NCI-H1048 (cell line): ENCODE measurements at regions not wholly inside any gene's neighbourhood (a gene's known extent, or its start where the extent isn't known, plus 50 kb on each side); places are given as distances from the start of the nearest gene placed in this dataset.
"Not testable (repeated sequence)": the region's sequence is repeated elsewhere in the genome, so short reads cannot be mapped to it uniquely, and the experiment has no call there.

Source experiments
- DNase-seq: peaks from one replicate; lab custom pipeline; 2025; lab: John Stamatoyannopoulos, UW

- DNase-seq: no peak
These were observed 783.1 kb downstream of the GBE1 start for GRCh38 chr3:80978216-80978969.

GRCh38 chr3:80970292-80970691 is 791.2 kb downstream of the GBE1 start:
- DNase-seq: no peak

- no peak for DNase-seq
These were observed 831.9 kb downstream of the GBE1 start for GRCh38 chr3:80929576-80929975.

- DNase-seq: no peak
These were observed 846.6 kb downstream of the GBE1 start for GRCh38 chr3:80914854-80915253.

- no peak for DNase-seq
These were observed 863.2 kb downstream of the GBE1 start for GRCh38 chr3:80898211-80898610.

- DNase-seq: not testable (repeated sequence)
These were observed 864.4 kb downstream of the GBE1 start for GRCh38 chr3:80897005-80897404.

- no peak for DNase-seq
These were observed 870.9 kb downstream of the GBE1 start for GRCh38 chr3:80890571-80890970.

DNA sequence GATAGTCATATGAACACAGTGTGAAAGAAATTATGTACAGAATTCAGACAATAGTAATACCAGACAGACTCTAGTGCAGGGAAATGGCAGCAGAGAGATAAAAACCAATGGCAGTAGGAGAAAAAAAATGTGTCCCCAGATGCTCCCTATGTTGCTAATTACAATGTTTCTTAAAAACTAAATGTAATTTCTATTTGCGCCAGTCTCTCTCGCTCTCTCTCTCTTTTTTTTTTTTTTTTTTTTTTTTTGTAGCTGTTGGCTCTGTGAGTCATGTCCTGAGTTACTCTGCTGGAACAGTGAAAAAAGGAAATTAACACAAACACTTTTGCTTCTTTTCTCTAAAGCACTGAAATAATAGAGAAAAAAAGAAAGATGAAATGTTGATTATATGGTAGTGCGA is 871.9 kb downstream of the GBE1 start:
- no peak for DNase-seq

- no peak for DNase-seq
These were observed 890.9 kb downstream of the GBE1 start for GRCh38 chr3:80870476-80871041.

GRCh38 chr3:80855482-80855881 is 906.0 kb downstream of the GBE1 start:
- DNase-seq: no peak

DNA sequence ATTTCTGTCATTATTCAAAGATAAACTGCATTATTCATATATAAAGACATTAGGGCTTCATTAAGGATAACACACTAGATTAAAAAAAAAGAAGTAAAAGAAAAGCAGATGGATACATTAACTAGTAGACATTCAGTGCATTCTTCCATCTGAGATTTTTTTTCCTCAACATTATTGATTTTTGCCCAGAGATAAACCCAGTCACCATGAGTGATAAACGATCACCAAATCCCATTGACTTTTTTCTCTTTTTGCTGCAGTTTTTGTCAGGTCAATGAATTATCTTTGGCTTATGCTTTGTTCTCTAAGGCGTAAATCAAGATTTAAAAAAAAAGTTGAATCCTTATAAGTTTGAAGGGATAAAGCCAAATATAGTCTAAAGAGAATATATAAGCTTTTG is 925.0 kb downstream of the GBE1 start:
- no peak for DNase-seq

DNA sequence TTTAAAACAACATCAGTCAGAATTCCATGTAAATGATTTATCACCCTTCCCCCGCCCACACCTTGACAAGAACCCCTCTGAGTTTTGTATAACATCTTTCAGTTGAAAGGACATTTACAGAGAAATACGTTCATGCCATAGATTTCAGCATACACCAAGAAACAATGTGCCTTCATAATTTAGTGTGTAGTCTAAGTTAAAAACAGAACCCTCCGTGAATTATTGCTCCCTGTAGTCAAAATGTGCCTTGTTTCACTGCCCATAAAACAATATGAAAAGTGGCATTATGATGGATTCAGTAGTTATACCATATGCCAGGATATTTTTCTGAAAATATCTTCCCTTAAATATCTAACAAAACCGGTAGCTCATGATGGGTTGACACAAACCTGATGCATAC is 953.9 kb downstream of the GBE1 start:
- no peak for DNase-seq

- no peak for DNase-seq
These were observed 954.8 kb downstream of the GBE1 start for GRCh38 chr3:80806673-80807072.

DNA sequence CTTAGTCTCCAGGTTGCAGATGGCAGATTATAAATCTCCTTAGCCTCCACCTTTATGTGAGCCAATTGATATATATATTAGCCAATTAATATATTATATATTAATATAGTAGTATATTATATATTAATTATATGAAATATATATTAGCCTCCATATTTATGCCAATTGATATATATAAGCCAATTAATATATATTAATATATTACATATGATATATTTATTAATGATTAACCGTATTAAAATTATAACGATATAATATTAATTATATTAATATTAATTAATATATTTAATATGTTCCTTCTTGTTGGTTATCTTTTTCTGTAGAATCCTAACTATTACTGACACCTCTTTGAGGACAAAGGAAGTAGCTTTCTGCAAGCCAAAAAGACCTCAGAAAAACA is 972.5 kb downstream of the GBE1 start:
- no peak for DNase-seq

DNA sequence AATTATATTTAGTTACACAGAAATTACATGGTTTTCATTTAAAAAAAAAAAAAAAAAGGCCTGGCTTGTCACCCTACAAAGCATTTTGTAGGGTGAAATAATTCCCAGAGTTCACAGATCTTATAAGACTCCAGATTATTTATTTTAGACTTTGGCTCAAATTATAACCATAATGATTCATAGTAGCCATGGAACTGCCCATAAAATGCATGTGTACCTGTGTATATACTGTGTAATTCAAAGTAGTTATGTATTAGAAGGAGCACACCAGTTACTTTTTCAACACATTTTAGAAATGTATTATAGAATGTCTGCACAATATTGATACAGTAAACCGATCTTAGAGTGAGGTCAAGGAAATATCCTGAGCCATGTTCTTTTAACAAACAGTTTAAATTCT is 975.6 kb downstream of the GBE1 start:
- DNase-seq: no peak

GRCh38 chr3:80785475-80785874 is 976.0 kb downstream of the GBE1 start:
- DNase-seq: no peak

GRCh38 chr3:80771085-80771484 is 990.4 kb downstream of the GBE1 start:
- no peak for DNase-seq

DNA sequence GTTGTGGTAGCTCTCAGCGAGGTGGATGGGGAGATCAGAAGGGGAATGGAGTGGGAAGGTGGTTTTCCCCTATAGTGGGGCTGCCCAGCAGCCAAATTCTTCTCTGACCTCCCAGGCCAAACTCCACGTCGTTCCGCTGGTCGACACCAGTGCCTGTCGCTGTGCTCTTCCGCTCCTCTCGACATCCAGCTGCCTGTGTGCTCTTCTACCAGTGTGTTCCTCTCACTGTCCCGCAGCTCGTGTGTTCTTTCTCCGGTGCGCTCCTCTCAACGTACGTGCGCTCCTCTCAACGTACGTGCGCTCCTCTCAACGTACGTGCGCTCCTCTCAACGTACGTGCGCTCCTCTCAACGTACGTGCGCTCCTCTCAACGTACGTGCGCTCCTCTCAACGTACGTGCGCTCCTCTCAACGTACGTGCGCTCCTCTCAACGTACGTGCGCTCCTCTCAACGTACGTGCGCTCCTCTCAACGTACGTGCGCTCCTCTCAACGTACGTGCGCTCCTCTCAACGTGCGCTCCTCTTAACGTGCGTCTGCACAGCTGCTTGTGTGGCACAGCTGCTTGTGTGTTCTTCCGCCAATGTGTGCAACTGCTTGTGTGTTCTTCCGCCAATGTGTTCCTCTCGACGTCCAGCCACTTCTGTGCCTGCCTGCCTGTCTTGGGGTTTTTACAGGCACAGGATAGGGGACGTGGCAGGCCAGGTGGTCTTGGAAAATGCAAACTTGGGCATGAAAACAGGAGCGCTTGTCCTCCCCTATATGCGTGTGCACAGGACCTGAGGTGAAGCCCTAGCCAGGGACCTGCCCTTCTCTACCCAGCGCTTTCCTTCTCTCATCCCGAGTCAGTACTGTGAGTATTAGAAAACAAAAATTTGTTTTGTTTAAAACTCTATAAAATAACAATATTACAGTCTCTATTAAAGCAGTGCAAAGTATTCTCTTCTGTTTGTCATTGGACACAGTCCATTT is 991.1 kb downstream of the GBE1 start:
- no peak for DNase-seq

DNA sequence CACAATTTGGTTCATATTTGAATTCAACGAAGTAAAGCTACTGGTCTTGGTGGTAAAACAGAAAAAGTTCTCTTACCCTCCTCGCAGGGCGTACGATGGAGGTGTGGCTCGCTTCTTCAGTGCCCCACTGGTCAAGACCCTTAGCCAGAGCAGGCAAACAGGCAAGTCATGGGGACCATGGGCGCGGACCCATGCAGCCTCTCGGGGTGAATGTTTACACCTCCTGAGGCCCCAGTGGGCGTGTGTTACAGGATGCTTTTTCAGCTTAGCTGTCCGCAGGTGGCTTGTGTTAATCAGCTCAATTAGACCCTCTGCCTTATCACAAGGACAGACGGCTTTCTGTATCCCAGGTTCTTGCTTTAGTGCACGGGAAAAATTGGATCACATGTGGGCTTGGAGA is 991.8 kb downstream of the GBE1 start:
- no peak for DNase-seq

DNA sequence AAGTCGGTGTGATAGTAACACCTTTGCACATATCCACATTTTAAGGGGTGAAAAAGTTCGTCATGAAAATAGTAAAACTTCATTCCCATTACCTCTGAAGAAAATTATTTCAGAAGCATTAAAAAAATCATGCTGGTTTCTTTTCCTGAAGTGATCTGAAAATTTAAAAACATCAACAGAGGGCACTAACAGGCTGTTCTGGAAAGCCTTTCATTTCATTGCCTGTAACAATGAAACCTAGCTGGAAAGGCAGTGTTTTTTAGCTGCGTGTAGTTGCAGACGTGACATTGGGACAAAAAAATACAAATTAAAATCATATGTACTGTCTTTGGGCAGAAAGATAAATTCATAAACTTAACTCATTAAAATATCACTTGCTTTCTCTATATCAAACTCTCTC is 993.8 kb downstream of the GBE1 start:
- DNase-seq: no peak

DNA sequence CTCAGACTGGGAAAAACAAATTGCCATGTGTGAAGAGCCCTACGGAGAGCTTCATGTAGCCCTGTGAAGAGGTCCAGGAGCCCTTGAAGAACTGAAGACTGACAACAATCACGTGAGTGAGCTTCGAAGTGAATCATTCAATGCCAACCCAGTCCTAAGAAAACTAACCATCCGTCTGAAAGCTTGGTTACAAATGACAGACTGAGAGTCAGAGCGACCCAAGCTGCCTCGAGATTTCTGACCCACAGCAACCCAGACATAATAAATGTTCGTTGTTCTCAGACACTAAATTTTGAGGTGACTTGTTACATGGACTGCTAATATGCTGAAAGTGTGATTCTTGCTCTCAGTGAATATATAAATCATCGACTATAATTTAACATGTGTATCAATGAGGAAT is 987.2 kb upstream of the ROBO1 start:
- DNase-seq: no peak

DNA sequence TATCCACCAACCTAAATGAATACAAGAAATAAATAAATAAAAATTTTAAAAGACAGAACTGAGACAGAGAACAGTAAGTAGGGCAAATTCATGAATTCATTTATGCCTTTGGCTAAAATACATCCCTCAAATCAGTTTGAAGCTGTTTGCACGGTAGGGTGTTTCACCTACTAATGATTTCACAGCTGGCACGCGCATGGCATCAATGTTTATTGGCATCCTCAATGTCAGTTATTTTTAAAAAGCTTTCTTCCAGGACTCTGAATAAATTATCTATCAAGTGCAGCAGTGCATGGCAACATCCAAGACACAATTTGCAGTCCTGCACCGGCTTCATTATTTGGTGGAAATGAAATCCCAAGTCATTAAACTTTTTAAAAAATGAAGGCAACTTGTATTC is 985.2 kb upstream of the ROBO1 start:
- no peak for DNase-seq

GRCh38 chr3:80750637-80751036 is 982.8 kb upstream of the ROBO1 start:
- no peak for DNase-seq
